Umbilical cord (tissue), 1 donor: ENCODE measurements at regions not wholly inside any gene's neighbourhood (a gene's known extent, or its start where the extent isn't known, plus 50 kb on each side); places are given as distances from the start of the nearest gene placed in this dataset.

ENCODE experiments used
- DNase-seq: peaks from one replicate; pipeline ENCODE4 v3.0.0-alpha.2; 2015; ENCODE audit warnings: low spot score

- DNase-seq, result no peak
Measured at GRCh38 chr4:126564283-126564854, 1068.4 kb upstream of the INTU start.

GRCh38 chr4:126568652-126569570, 1063.8 kb upstream of the INTU start:
- DNase-seq, result peak; percentile 23

DNA sequence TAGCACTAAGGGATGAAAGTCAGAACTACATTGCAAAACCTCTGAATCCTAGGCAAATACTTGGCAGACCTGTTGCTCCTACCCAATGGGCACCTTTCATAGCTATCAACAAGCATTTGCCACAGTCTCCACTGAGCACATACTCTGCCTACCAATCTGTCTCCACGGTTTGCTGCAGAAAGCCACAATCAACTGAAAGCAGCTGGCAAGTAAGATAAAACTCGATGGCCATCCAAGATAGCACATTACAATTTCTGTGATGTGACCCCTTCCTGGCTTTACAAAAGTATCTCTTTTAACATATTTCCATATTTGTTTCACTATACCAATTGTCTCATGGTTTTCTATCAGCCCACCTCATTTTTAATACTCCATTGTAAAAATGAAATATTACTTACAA, 1060.5 kb upstream of the INTU start:
- DNase-seq, result no peak

DNA sequence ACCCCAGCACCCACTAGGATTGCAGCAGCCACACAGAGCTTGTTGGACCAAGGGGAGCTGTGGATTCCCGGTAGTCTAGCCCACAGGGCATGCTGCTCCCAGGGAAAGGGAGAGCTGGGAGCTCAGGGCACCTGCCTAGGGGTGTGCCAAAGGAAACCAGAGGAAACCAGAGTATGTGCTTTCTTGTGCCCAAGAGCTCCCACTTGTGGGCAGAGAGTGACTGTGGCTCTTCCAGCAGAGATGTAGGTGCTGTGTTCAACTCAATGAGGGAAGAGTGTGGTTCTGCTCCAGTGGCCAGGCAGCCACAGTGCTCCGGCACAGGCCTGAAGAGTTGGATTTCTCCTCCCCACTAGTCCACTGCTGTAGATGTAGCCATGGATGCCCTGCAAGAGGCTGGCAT, 1050.0 kb upstream of the INTU start:
- no peak for DNase-seq

GRCh38 chr4:126583509-126583908, 1049.2 kb upstream of the INTU start:
- DNase-seq, result no peak

- DNase-seq, result peak; percentile 26
Measured at GRCh38 chr4:126591583-126591982, 1041.2 kb upstream of the INTU start.

- DNase-seq, result no peak
Measured at GRCh38 chr4:126592088-126592487, 1040.7 kb upstream of the INTU start.

- no peak for DNase-seq
Measured at GRCh38 chr4:126593626-126594025, 1039.1 kb upstream of the INTU start.

DNA sequence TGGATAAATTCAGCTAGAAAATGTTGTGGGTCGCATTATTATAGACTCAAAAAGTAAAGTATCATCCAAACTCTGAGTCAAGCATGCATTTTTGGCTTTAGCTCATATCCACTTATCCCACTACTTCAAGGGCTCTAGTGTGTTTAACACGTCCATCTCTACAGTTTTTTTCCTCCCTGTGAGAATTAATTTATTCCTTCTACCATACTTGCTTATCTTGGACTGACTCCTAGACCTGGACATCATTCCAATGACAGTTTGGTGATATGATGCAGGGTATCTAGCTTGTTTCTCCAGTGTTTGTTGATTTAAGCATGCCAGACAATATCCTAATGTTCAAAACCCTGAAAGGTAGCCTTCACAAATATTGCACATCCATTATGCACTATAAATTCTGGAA, 1037.1 kb upstream of the INTU start:
- DNase-seq, result no peak

DNA sequence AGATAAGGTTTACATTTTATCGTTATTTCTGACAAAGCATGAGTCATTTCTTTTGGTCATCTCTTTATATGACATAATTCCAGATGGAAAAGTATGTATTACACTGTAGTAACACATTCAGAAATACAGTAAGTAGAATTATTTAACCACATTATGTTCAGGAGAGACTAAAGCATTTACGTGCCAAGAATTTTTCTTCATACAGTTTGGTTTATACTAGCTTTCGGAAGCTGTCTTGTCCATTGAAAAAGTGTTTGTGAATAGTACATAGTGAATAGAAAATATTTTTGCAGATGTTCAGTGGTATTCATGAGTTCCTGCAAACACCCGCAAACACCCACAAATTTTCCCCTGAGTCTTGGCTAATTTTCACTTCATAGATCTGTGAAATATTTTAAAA, 1033.0 kb upstream of the INTU start:
- no peak for DNase-seq

DNA sequence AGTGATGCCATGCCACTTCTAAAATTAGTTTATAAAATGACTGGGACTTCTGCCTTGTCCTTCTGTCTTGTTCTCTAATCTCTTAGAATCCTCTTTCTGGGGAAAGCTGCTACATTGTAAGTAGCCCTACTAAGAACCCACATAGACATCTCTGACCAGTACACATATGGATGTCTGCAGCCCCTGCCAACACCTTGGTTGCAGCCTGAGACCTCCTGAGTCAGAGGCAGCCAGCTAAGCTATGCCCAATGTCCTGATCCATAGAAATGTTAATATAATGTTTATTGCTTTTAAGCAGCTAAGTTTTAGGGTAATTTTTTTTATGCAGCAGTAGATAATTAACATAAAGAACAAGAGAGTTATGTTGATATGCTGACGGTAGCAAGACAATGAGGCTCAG, 1029.5 kb upstream of the INTU start:
- no peak for DNase-seq

DNA sequence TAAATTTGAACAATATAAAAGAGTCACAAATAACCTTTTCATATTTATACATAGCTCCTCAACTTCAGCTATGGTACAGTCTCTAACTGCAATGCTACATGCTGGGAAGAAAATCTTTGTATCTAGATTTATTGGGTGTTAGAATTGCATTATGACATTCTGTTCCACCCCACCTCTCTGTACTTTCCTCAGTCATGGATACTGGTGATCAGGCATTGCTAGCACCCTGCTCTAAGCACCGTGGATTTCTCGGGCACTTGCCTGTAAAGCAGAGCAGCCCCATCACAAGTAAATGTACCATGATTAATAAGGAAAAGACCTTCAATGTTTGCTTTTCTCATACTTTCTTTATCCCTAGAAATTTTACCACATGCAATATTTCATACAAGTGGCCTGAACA, 1028.9 kb upstream of the INTU start:
- DNase-seq, result peak; percentile 38

DNA sequence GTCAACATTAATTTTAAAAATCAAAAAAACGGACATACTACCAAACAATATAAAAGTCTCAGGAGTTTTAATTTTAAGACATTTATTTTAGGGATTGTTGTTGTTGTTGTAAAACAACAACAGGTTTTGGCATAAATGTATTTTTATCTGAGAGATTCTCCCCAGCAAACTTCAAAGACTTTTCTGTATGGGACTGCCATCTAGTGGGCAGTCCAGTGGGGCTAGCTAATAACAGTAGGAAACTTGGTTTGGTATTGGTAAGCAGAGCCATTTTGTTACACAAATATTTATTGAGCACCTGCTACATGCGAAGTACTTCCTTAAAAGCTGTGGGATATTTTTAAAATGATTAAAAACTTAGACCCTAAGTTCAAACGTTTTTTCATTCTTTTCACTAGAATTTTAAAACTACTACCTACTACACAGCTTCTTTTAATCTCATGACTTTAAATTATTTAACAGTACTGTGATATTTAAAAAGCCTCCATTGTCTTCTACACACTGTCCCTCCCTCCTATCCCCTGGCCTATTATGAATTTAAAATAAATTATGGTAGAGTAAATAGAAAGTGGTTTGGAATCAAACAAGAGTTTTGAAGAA, 1028.4 kb upstream of the INTU start:
- peak; percentile 74 for DNase-seq

GRCh38 chr4:126610933-126611332, 1021.8 kb upstream of the INTU start:
- DNase-seq, result no peak

DNA sequence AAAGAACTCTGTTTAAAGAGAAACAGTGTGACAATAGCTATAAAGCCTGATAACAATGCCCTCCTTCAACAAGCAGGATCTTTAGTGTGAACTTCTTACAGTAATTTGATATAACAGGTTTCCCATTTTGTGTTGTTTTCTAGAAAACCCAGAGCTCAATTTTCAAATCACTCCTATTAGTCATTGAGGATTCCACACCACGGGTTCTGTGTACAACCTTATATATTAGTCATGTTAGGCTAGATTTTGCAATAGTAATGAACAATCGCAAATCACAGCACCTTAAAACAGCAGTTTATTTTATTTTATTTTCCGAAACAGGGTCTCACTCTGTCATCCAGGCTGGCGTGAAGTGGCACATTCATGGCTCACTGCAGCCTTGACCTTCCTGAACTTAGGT, 1020.9 kb upstream of the INTU start:
- no peak for DNase-seq

- DNase-seq, result no peak
Measured at GRCh38 chr4:126614356-126614855, 1018.4 kb upstream of the INTU start.

DNA sequence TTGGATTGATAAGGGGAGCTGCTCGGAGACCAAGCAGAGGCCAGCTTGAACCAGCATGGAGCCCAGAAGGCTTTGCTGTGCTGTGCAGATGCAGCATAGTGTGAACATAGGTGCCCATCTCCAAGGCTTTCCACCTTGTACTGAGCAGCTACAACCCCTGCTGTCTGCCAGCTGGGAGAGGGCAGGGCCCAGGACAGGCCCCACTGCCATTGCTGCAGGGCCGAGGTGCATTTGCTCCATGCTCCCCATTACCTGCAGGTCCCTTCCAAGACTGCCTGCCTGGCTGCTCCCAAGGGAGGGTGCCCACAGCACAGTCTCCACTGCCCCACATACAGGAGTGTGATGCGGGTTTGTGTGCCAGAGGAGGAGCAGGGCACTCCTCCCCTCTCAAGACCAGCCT, 1016.0 kb upstream of the INTU start:
- DNase-seq, result no peak

DNA sequence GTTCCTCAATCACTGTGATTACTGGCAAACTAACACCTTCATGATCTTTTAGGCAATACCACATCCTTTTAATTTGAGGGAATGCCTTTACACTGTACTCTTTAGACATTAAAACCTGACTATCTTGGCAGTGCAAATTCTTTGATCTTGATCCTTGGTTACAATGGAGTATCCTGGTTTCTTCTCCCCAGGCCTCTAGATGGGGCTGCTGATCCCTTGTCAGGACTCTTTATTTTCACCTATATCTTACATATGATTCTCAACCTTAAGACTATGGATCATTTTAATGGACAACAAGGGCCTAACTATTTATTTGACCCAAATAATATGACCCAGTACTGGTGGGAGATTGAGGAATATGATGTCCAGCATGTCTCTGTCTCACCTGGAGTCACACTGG, 1005.5 kb upstream of the INTU start:
- no peak for DNase-seq

DNA sequence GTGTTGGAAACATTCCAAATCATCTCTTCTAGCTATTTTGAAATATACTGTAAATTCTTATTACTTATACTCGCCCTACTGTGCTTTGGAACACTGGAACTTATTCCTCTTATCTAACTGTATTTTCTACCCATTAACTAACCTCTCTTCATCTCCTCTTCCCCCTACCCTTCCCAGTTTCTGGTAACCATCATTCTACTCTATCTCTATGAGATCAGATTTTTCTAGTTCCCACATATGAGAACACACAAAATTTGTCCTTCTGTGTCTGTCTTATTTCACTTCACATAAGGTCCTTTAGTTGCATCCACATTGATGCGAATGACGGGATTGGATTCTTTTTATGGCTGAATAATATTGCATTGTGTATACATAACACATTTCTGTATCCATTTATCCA, 1003.8 kb upstream of the INTU start:
- DNase-seq, result no peak

GRCh38 chr4:126630230-126630629, 1002.5 kb upstream of the INTU start:
- DNase-seq, result peak; percentile 98

DNA sequence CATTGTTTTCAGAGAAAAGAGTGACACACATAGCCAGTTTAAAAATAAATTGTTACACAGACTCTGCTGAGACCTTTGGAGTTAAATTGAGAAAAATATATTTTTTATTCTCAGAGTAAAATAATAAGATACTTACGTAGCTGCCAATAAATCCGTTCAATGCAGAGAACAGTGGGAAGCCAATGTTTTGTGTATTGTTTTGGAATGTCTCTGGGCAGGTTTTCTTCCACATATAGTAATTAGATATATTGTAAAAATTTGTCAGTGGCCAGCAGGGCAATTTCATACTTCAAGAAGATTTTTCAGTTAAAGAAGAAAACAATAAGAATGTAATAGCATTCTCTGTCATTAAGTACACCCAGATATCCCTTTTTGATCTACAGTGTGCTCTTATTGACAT, 999.5 kb upstream of the INTU start:
- DNase-seq, result no peak

DNA sequence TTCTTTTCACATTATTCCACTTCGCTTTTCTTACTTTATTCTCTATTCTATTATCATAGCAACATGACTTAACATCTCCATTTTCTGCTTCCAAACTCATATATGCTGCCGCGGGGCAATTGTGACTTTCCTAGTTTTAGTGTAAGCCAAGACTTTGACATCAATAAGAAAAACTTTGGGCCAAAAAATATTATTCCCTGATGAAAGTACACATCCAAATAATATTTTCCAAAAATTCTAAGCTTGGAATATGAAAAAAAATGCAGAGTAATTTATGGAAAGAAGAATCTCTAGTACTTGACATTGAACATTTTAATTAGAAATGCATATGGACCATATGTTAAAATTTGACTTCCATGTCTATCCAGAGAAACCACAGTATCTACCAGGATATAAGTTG, 995.1 kb upstream of the INTU start:
- no peak for DNase-seq

DNA sequence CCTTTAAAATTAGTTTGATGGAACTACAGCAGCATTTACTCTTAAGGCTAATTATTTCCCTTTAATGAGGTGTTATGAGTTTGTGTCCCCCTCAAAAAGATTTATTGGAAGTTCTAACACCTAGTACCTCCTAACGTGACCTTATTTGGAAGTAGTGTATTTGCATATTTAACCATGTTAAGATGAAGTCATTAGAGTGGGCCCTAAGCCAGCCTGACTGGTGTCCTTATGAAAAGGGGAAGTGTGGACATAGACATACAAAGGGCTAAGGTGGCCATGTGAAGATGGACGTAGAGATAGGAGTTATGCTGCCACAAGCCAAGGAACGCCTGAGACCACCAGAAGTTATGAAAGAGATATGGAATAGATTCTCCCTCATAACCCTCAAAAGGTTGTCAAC, 985.4 kb upstream of the INTU start:
- no peak for DNase-seq
